IMR-90 (cell line): ENCODE measurements at regions not wholly inside any gene's neighbourhood (a gene's known extent, or its start where the extent isn't known, plus 50 kb on each side); places are given as distances from the start of the nearest gene placed in this dataset.

Experiments used
- BHLHE40 ChIP-seq: fragments of 150-350 bp; IDR thresholded peaks from 2 replicates; pipeline ENCODE4 v1.6.1; 2016; ENCODE audit warnings: mild to moderate bottlenecking, low read depth, low read length
- CEBPB ChIP-seq: IDR thresholded peaks from 2 replicates; pipeline ENCODE4 v1.6.1; 2012; ENCODE audit warnings: low read depth, low read length, improper control_type of control experiment
- MAFK ChIP-seq: IDR thresholded peaks from 2 replicates; pipeline ENCODE4 v1.6.1; 2012; ENCODE audit warnings: low read depth, low read length, improper control_type of control experiment
- MXI1 ChIP-seq: IDR thresholded peaks from 2 replicates; pipeline ENCODE4 v1.6.1; 2012; ENCODE audit warnings: low read depth, mild to moderate bottlenecking, low read length, moderate library complexity, borderline replicate concordance
- NFE2L2 ChIP-seq: fragments of 150-350 bp; IDR thresholded peaks from 2 replicates; pipeline ENCODE4 v1.6.1; 2016; ENCODE audit warnings: low read depth, mild to moderate bottlenecking, low read length
- POLR2A ChIP-seq: IDR thresholded peaks from 2 replicates; pipeline ENCODE4 v1.6.1; 2012; ENCODE audit warnings: mild to moderate bottlenecking, low read depth, low read length
- RAD21 ChIP-seq: IDR thresholded peaks from 2 replicates; pipeline ENCODE4 v1.6.1; 2012; ENCODE audit warnings: low read length, improper control_type of control experiment
- RCOR1 ChIP-seq: IDR thresholded peaks from 2 replicates; pipeline ENCODE4 v1.6.1; 2012; ENCODE audit warnings: mild to moderate bottlenecking, low read length, improper control_type of control experiment; ENCODE audit not compliant: insufficient replicate concordance
- RFX5 ChIP-seq: IDR thresholded peaks from 2 replicates; pipeline ENCODE4 v1.8.0; 2012; ENCODE audit warnings: low read depth, mild to moderate bottlenecking, low read length, moderate library complexity
- SMC3 ChIP-seq: fragments of 150-350 bp; IDR thresholded peaks from 2 replicates; pipeline ENCODE4 v1.6.1; 2016; ENCODE audit warnings: low read depth, mild to moderate bottlenecking, antibody characterized with exemption, low read length, moderate library complexity
- TF ChIP-seq, protein P1 (sequence below): conservative IDR thresholded peaks from 2 replicates; pipeline ENCODE4 v1.5.1; 2012; ENCODE audit warnings: mild to moderate bottlenecking, low read depth, low read length, improper control_type of control experiment
- TF ChIP-seq, protein P2 (sequence below): fragments of 150-350 bp; IDR thresholded peaks from 2 replicates; pipeline ENCODE4 v1.6.1; 2017; ENCODE audit warnings: mild to moderate bottlenecking, antibody characterized with exemption, low read length, low read depth

DNA sequence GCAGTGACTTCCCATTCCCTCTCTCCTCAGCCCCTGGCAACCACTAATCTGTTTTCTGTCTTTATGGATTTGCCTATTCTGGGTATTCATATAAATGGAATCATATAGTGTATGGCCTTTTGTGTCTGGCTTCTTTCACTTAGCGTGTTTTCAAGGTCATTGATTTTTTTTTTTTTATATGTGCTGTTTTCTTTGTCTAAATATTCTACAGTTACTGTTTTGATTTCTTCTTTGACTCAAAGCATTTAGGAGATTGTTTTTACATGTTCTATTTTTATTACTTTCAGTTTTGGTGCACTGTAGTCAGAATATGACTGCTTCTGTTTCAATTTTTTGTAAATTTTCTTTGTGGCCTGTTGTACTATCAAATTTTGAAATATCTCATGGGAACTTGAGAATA, 71.9 kb upstream of the RNU6-1 start:
- TF ChIP-seq BHLHE40 (no peak), CEBPB (no peak), POLR2A (no peak), RAD21 (no peak), SMC3 (no peak), RFX5 (no peak), NFE2L2 (no peak), MAFK (no peak), RCOR1 (no peak), MXI1 (no peak)
- TF ChIP-seq, protein P1, sequence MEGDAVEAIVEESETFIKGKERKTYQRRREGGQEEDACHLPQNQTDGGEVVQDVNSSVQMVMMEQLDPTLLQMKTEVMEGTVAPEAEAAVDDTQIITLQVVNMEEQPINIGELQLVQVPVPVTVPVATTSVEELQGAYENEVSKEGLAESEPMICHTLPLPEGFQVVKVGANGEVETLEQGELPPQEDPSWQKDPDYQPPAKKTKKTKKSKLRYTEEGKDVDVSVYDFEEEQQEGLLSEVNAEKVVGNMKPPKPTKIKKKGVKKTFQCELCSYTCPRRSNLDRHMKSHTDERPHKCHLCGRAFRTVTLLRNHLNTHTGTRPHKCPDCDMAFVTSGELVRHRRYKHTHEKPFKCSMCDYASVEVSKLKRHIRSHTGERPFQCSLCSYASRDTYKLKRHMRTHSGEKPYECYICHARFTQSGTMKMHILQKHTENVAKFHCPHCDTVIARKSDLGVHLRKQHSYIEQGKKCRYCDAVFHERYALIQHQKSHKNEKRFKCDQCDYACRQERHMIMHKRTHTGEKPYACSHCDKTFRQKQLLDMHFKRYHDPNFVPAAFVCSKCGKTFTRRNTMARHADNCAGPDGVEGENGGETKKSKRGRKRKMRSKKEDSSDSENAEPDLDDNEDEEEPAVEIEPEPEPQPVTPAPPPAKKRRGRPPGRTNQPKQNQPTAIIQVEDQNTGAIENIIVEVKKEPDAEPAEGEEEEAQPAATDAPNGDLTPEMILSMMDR: no peak
- TF ChIP-seq, protein P2, sequence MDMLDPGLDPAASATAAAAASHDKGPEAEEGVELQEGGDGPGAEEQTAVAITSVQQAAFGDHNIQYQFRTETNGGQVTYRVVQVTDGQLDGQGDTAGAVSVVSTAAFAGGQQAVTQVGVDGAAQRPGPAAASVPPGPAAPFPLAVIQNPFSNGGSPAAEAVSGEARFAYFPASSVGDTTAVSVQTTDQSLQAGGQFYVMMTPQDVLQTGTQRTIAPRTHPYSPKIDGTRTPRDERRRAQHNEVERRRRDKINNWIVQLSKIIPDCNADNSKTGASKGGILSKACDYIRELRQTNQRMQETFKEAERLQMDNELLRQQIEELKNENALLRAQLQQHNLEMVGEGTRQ: no peak
